Amygdala (tissue), 56 donors: ENCODE measurements at regions not wholly inside any gene's neighbourhood (a gene's known extent, or its start where the extent isn't known, plus 50 kb on each side); places are given as distances from the start of the nearest gene placed in this dataset.

ENCODE experiments used
- DNase-seq, 56 donors: peaks; one replicate each; lab custom pipeline; 2025; lab: John Stamatoyannopoulos, UW

GRCh38 chr13:111532111-111532510 is 211.7 kb downstream of the TEX29 start:
- no peak for DNase-seq

- no peak for DNase-seq
These were observed 213.7 kb downstream of the TEX29 start for GRCh38 chr13:111533900-111534683.

GRCh38 chr13:111534751-111535522 is 214.5 kb downstream of the TEX29 start:
- no peak for DNase-seq

- no peak for DNase-seq
These were observed 215.0 kb downstream of the TEX29 start for GRCh38 chr13:111535523-111535811.

GRCh38 chr13:111536075-111536642 is 215.7 kb downstream of the TEX29 start:
- DNase-seq: no peak

GRCh38 chr13:111537115-111537728 is 216.8 kb downstream of the TEX29 start:
- no peak for DNase-seq

GRCh38 chr13:111537843-111538499 is 217.5 kb downstream of the TEX29 start:
- DNase-seq: no peak

GRCh38 chr13:111539252-111539651 is 218.8 kb downstream of the TEX29 start:
- DNase-seq: no peak

- DNase-seq: no peak
These were observed 219.5 kb downstream of the TEX29 start for GRCh38 chr13:111539791-111540446.

GRCh38 chr13:111540486-111540885 is 220.0 kb downstream of the TEX29 start:
- DNase-seq: no peak

GRCh38 chr13:111541345-111541744 is 220.9 kb downstream of the TEX29 start:
- no peak for DNase-seq

- no peak for DNase-seq
These were observed 221.5 kb downstream of the TEX29 start for GRCh38 chr13:111541752-111542529.

GRCh38 chr13:111542530-111543341 is 222.3 kb downstream of the TEX29 start:
- no peak for DNase-seq

GRCh38 chr13:111546921-111547675 is 226.7 kb downstream of the TEX29 start:
- no peak for DNase-seq

- no peak for DNase-seq
These were observed 227.4 kb downstream of the TEX29 start for GRCh38 chr13:111547726-111548273.

- DNase-seq: no peak
These were observed 227.9 kb downstream of the TEX29 start for GRCh38 chr13:111548301-111548700.

- no peak for DNase-seq
These were observed 228.4 kb downstream of the TEX29 start for GRCh38 chr13:111548805-111549204.

- no peak for DNase-seq
These were observed 229.0 kb downstream of the TEX29 start for GRCh38 chr13:111549464-111549863.
